Endodermal cell (in vitro differentiated cells): ENCODE measurements at regions not wholly inside any gene's neighbourhood (a gene's known extent, or its start where the extent isn't known, plus 50 kb on each side); places are given as distances from the start of the nearest gene placed in this dataset.

Experiments
- DNase-seq: peaks from one replicate; pipeline ENCODE4 v3.0.0-alpha.2; 2017
- H3K27ac ChIP-seq: 2 replicates; pipeline ENCODE4 v1.5.1; 2013; ENCODE audit warnings: mild to moderate bottlenecking, low read depth, low read length, moderate library complexity
- H3K27me3 ChIP-seq: 2 replicates; pipeline ENCODE4 v1.6.1; 2013; ENCODE audit warnings: mild to moderate bottlenecking, low read length, moderate library complexity; ENCODE audit not compliant: insufficient read depth, control insufficient read depth, poor library complexity, severe bottlenecking
- H3K36me3 ChIP-seq: 2 replicates; pipeline ENCODE4 v1.7.0; 2013; ENCODE audit warnings: mild to moderate bottlenecking, low read length, moderate library complexity; ENCODE audit not compliant: control insufficient read depth, insufficient read depth
- H3K4me1 ChIP-seq: one replicate; pipeline ENCODE4 v1.7.0; 2013; ENCODE audit warnings: low read length; ENCODE audit not compliant: control insufficient read depth, insufficient read depth
- H3K4me3 ChIP-seq: 2 replicates; pipeline ENCODE4 v1.5.1; 2013; ENCODE audit warnings: mild to moderate bottlenecking, low read length, moderate library complexity
- H3K9ac ChIP-seq: 2 replicates; pipeline ENCODE4 v1.6.1; 2013; ENCODE audit warnings: mild to moderate bottlenecking, low read length, moderate library complexity; ENCODE audit not compliant: poor library complexity, severe bottlenecking; ENCODE audit errors: extremely low read depth
- H3K9me3 ChIP-seq: 2 replicates; pipeline ENCODE4 v1.6.1; 2013; ENCODE audit warnings: mild to moderate bottlenecking, low read length, moderate library complexity; ENCODE audit not compliant: control insufficient read depth
- H3K27ac Mint-ChIP-seq: 2 replicates; pipeline ENCODE4 v1.8.0; 2020; ENCODE audit warnings: mixed read lengths
- H3K27me3 Mint-ChIP-seq: 2 replicates; pipeline ENCODE4 v1.8.0; 2021; ENCODE audit warnings: mild to moderate bottlenecking, mixed read lengths; ENCODE audit not compliant: insufficient read depth
- H3K36me3 Mint-ChIP-seq: 2 replicates; pipeline ENCODE4 v1.8.0; 2020; ENCODE audit warnings: low read depth, mixed read lengths
- H3K4me1 Mint-ChIP-seq: 2 replicates; pipeline ENCODE4 v1.8.0; 2020; ENCODE audit warnings: mixed read lengths
- H3K4me3 Mint-ChIP-seq: 2 replicates; pipeline ENCODE4 v1.8.0; 2020; ENCODE audit warnings: mild to moderate bottlenecking, moderate library complexity, mixed read lengths
- H3K9me3 Mint-ChIP-seq: 2 replicates; pipeline ENCODE4 v1.8.0; 2020; ENCODE audit warnings: mild to moderate bottlenecking, mixed read lengths
- WGBS, 2 experiments: methylation state at CpG; one replicate each; pipeline versions ENCODE4 v1.1.5 to v1.1.7; 2013; ENCODE audit warnings: missing lambda C conversion rate in 2 of 2, mixed read lengths in 1 of 2; ENCODE audit not compliant: insufficient coverage in 1 of 2, insufficient read length in 1 of 2; 5-methylcytosine and 5-hydroxymethylcytosine counted together
- TF ChIP-seq, protein P1 (sequence below): fragments of 200-600 bp; sonication (generic); conservative IDR thresholded peaks from 2 replicates; pipeline ENCODE4 v1.5.0; 2021; ENCODE audit warnings: antibody characterized with exemption, mild to moderate bottlenecking

DNA sequence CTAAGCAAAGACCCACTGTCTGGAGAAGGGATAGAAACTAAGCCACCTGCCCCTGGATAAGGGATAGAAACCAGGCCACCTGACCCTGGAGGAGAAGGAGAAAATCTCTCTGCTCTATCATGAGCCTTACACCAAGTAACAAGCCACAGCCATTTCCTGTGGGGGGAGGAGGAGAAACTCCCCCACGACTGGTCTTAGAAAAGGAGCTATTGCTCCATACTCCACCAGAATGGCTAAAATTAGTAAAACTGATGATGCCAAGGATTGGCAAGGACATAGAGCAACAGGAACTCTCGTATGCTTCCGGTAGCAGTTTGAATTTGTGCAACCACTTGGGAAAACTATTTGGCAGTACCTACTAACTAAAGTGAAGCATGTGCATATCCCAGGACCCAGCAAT lies 70.8 kb downstream of the ACTL7B start:
- no peak overlapping the region for H3K27ac Mint-ChIP-seq

DNA sequence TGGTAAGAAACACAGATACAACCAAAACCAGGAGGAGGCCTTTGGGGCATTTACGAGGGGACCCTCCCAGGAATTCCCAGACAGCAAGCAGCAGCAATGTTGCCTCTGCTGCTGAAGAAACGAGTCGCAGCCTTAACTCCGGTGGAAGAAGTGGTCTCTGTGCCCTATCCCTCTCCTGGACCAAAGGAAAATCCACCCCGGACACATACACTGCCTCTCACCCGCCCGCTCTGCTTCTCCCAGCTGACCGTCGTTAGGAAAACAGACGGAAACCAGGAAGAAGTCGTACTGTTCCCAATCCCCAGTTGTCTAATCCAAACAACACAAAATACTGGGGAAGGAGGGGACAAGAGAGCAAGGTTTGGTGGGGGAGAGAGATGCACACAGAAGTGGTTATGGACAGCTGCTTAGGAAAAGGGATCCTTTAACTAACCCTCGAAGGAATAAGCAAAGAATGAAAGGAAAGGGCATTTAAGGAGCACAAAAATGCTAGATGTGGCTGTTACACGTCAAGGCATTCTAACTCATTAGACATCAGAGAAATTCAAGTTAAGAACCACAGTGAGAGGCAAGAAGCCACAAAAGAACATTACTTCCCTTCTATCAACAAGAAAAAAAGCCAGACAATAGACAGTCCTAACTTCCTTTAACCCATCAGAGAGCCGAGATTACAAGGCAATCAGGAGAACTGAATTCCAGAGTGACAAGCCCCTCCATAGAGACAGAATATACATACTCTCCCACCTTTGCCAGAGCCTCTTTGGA lies 71.9 kb downstream of the ACTL7B start:
- no peaks in the 10 kb centered on the region for H3K27me3 ChIP-seq
- no peak overlapping the region for H3K27ac Mint-ChIP-seq
- H3K27me3 Mint-ChIP-seq = peaks cover 1% of the 10 kb centered on the region
- H3K27ac ChIP-seq = no peak overlapping the region
- no peak for DNase-seq
- H3K9me3 ChIP-seq = no peaks in the 10 kb centered on the region
- no peaks in the 10 kb centered on the region for H3K4me1 ChIP-seq
- no peaks in the 10 kb centered on the region for H3K36me3 Mint-ChIP-seq
- no peak overlapping the region for H3K4me3 ChIP-seq
- peaks cover 17% of the 10 kb centered on the region for H3K4me1 Mint-ChIP-seq
- TF ChIP-seq, protein P1, sequence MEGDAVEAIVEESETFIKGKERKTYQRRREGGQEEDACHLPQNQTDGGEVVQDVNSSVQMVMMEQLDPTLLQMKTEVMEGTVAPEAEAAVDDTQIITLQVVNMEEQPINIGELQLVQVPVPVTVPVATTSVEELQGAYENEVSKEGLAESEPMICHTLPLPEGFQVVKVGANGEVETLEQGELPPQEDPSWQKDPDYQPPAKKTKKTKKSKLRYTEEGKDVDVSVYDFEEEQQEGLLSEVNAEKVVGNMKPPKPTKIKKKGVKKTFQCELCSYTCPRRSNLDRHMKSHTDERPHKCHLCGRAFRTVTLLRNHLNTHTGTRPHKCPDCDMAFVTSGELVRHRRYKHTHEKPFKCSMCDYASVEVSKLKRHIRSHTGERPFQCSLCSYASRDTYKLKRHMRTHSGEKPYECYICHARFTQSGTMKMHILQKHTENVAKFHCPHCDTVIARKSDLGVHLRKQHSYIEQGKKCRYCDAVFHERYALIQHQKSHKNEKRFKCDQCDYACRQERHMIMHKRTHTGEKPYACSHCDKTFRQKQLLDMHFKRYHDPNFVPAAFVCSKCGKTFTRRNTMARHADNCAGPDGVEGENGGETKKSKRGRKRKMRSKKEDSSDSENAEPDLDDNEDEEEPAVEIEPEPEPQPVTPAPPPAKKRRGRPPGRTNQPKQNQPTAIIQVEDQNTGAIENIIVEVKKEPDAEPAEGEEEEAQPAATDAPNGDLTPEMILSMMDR = no peak
- no peaks in the 10 kb centered on the region for H3K9me3 Mint-ChIP-seq
- 81 to 90% methylated on average over 4 to 14 of the region's 14 CpGs for WGBS, 2 experiments
- no peak overlapping the region for H3K9ac ChIP-seq
- H3K36me3 ChIP-seq = no peaks in the 10 kb centered on the region
- H3K4me3 Mint-ChIP-seq = no peak overlapping the region

More for the DNA sequence above, 70.8 kb downstream of the ACTL7B start:
- DNase-seq = no peak
- H3K36me3 ChIP-seq = no peaks in the 10 kb centered on the region
- H3K9ac ChIP-seq = no peak overlapping the region
- H3K4me1 ChIP-seq = no peaks in the 10 kb centered on the region
- peaks cover 17% of the 10 kb centered on the region for H3K4me1 Mint-ChIP-seq
- 89 to 100% methylated on average over 1 to 3 of the region's 3 CpGs for WGBS, 2 experiments
- H3K4me3 ChIP-seq = no peak overlapping the region
- no peaks in the 10 kb centered on the region for H3K27me3 ChIP-seq
- no peaks in the 10 kb centered on the region for H3K36me3 Mint-ChIP-seq
- peaks cover 1% of the 10 kb centered on the region for H3K27me3 Mint-ChIP-seq
- no peak overlapping the region for H3K4me3 Mint-ChIP-seq
- no peaks in the 10 kb centered on the region for H3K9me3 Mint-ChIP-seq
- no peak overlapping the region for H3K27ac ChIP-seq
- no peaks in the 10 kb centered on the region for H3K9me3 ChIP-seq
- TF ChIP-seq, protein P1 = no peak

DNA sequence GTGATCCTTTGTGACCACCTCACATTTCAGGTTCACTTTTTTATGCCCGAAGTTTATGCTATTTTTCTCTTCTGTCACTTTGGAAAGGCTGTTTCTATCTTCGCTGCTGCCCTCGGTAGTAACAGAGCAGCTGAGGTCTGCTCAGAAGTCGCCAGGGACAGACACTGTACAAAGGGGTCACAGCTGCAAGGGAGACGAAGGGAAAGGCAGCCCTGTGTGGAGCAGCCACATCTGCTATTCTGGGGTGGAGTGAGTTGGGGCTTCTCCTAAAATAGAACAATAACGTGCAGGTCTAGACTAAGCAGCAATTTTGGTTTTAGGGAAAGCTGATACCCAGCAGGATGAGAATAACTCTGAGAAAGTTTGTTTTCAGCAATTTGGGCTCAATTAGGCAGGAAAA lies 72.5 kb downstream of the ACTL7B start:
- Mint-ChIP-seq H3K9me3 (no peaks in the 10 kb centered on the region), H3K4me1 (peaks cover 17% of the 10 kb centered on the region), H3K27ac (no peak overlapping the region), H3K4me3 (no peak overlapping the region), H3K36me3 (no peaks in the 10 kb centered on the region), H3K27me3 (peaks cover 1% of the 10 kb centered on the region)
- TF ChIP-seq, protein P1 = no peak
- no peaks in the 10 kb centered on the region for H3K36me3 ChIP-seq
- H3K9me3 ChIP-seq = no peaks in the 10 kb centered on the region
- H3K9ac ChIP-seq = no peak overlapping the region
- DNase-seq = no peak
- no peaks in the 10 kb centered on the region for H3K27me3 ChIP-seq
- no peak overlapping the region for H3K27ac ChIP-seq
- WGBS, 2 experiments = 82 to 91% methylated on average over 3 to 6 of the region's 6 CpGs
- H3K4me3 ChIP-seq = no peak overlapping the region
- no peaks in the 10 kb centered on the region for H3K4me1 ChIP-seq
